ENCODE measurements at regions not wholly inside any gene's neighbourhood (a gene's known extent, or its start where the extent isn't known, plus 50 kb on each side); places are given as distances from the start of the nearest gene placed in this dataset.
A peak's percentile ranks its signal among the peaks of the same experiment; 100 is the strongest.

DNA sequence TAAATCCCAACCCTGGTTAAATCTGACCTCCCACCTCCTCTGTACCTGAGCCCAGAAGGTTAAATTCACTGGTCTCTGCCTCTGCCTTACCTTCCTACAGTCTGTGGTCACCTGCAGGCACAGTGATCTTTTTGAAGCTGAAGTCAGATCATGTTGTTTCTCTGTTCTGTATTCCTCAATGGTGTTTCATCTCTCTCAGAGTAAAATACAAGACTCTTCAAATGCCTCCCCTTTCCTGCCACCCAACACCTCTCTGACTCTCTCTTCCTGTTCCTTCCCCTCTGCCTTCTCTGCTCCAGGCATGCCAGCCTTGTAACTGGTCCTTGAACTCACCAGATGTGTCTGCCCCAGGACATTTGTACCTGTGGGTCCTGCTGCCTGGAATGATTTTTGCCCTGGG lies 219.3 kb downstream of the UXS1 start:
- DNase-seq (ENCODE audit: extremely low read depth, low read depth): no peak
- TF ChIP-seq, protein P1, sequence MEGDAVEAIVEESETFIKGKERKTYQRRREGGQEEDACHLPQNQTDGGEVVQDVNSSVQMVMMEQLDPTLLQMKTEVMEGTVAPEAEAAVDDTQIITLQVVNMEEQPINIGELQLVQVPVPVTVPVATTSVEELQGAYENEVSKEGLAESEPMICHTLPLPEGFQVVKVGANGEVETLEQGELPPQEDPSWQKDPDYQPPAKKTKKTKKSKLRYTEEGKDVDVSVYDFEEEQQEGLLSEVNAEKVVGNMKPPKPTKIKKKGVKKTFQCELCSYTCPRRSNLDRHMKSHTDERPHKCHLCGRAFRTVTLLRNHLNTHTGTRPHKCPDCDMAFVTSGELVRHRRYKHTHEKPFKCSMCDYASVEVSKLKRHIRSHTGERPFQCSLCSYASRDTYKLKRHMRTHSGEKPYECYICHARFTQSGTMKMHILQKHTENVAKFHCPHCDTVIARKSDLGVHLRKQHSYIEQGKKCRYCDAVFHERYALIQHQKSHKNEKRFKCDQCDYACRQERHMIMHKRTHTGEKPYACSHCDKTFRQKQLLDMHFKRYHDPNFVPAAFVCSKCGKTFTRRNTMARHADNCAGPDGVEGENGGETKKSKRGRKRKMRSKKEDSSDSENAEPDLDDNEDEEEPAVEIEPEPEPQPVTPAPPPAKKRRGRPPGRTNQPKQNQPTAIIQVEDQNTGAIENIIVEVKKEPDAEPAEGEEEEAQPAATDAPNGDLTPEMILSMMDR (IDR thresholded peaks at IDR 0.05; ENCODE audit: low read depth, low read length): no peak

DNA sequence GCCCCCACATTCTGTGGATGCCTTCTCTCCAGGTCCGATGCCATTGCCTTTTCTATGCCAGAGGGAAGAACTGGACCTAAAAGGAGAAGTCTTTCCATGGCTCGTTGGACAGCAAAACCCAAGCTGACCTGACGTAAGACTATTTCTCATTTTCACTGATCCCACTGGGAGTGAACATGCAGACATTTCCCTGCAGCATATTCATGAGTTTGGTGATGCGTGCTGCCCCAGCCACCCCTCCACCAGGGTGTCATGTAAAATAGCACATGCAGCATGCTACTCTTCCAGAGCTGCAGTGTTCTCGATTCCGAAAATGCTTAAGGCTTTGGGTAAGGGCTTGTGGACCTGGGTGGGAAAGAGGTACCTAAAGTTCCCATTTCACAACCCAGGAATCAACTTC lies 221.2 kb downstream of the UXS1 start:
- no peak for DNase-seq (ENCODE audit: extremely low read depth, low read depth)
- TF ChIP-seq, protein P1 (IDR thresholded peaks at IDR 0.05; ENCODE audit: low read depth, low read length): no peak

DNA sequence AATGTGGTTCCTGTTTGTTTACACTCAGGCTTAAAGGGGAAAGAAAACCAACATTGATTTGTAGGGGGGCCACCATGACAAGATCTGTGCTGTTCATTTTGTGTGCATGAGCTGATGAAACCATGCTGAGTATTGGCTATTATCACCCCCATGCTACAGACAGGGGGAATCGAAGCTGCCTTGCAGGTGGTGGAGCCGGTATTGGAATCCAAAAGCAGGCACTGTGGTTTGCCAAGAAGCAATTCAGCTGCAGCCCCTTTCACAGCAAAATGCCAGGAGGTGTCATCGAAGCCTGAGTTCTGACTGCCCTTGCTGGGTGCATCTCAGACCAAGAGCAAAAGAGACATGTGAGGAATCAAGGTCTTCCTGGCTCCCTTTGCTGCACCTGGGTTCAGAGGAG lies 221.9 kb downstream of the UXS1 start:
- TF ChIP-seq, protein P1 (IDR thresholded peaks at IDR 0.05; ENCODE audit: low read depth, low read length): no peak
- DNase-seq (ENCODE audit: extremely low read depth, low read depth): no peak

DNA sequence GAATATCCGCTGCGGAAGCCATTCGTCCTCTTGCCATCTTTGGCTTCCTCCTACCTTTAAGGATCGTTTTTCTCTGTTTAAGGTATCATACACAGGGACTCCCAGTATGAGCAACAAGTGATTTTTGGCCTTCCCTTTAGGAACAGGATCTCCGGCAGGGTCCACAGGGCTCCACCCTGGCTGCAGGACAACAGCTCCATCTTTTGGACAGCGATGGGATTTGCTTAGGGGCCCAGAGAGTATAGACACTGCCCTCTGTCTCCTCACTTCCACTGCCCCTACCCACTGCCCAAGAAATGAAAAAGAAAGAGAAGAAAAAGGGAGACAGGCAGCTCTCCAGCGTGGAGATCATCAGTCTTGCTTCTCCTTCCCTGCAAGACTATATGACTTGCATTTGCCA lies 224.5 kb downstream of the UXS1 start:
- TF ChIP-seq, protein P1 (IDR thresholded peaks at IDR 0.05; ENCODE audit: low read depth, low read length): peak; percentile 14
- DNase-seq (ENCODE audit: extremely low read depth, low read depth): no peak

DNA sequence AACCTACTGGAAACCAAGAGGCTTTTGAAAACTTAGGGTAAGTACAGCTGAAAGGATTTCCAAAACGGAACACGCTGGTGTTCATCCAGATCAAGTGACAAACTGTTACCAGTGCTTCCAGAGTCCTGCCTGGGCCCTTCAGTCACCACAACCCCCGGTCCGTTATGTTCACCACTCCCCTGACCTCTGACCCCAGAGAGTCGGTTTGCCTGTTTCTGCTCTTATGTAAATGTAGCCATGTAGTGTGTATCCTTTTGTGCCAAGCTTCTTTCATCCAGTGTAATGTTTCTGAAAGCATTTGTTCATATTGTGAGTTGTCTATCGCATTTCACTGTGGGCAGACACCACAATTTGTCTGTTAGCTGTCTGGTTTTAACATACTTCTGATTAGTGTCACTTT lies 217.5 kb downstream of the NCK2 start:
- no peak for DNase-seq (ENCODE audit: extremely low read depth, low read depth)
- TF ChIP-seq, protein P1 (IDR thresholded peaks at IDR 0.05; ENCODE audit: low read depth, low read length): no peak

DNA sequence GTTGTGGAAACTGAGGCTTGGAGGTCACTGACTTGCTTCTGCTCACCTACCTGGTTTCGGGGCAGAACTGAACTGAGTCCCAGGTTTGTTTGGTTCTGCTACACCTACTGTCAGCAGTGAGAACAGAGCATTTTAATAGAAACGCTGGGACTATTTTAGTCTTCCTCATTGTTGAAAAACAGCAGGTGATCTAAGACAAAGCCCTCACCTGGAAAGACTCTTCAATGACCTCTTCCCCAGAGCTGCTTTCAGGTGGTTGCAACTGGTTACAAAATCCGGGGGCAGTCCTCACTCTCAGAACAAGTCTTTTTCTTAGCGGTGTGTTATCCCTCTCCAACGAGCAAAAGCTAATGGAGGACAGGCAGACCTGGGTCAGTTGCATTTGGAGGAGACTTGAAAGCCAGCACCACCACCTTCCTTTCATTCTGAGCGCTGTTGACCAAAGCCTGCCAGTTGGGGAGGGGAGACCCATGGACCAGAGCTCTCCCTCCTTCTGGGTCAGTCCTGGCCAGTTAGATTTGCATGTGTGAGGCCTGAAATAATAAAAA lies 217.0 kb downstream of the NCK2 start:
- DNase-seq (ENCODE audit: extremely low read depth, low read depth): no peak
- TF ChIP-seq, protein P1 (IDR thresholded peaks at IDR 0.05; ENCODE audit: low read depth, low read length): no peak

DNA sequence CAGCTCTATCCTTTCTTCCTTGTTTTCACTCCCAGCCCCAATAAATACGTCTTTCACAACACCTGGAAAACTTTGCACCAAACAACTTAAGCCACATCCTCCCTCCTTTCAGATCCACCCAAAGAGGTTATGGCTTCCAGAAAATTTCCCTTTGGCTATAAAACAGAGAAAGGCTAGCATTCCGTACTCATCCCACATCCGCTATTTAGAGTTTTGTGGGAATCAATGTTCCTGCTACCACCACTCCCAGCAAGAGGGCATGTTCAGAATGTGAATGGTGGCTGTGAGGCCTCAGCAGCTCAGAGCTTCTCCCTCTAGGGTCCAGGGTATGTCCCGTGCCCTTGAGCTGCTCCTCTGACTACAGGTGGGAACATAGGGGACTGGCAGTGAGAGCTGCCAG lies 214.6 kb downstream of the NCK2 start:
- no peak for DNase-seq (ENCODE audit: extremely low read depth, low read depth)

More for the DNA sequence above, 214.6 kb downstream of the NCK2 start:
- TF ChIP-seq, protein P1 (IDR thresholded peaks at IDR 0.05; ENCODE audit: low read depth, low read length): no peak

All from AG09319 (cell line).